Activated CD4-positive, alpha-beta memory T cell treated with anti-CD3 and anti-CD28 coated beads, Interleukin-2, amount 10 ng/mL, durations not matched to agents 7 days and 5 days (primary cell): ENCODE measurements at regions not wholly inside any gene's neighbourhood (a gene's known extent, or its start where the extent isn't known, plus 50 kb on each side); places are given as distances from the start of the nearest gene placed in this dataset.

Source experiments
- CTCF ChIA-PET: fragments of 350-600 bp; sonication (Branson Sonifier 250); formaldehyde crosslinking; loops from one replicate; lab custom pipeline; 2021; ENCODE audit warnings: antibody characterized with exemption, inconsistent platforms; lab: Charles Lee
- POLR2A ChIA-PET: fragments of 350-600 bp; sonication (Branson Sonifier 250); formaldehyde crosslinking; loops from one replicate; lab custom pipeline; 2021; ENCODE audit warnings: antibody characterized with exemption; lab: Charles Lee
- DNase-seq: peaks from one replicate; pipeline ENCODE4 v3.0.0-alpha.2; 2020
- H3K27ac Mint-ChIP-seq: one replicate; pipeline ENCODE4 v1.8.0; 2021; ENCODE audit warnings: mild to moderate bottlenecking, mixed read lengths
- H3K27me3 Mint-ChIP-seq: one replicate; pipeline ENCODE4 v1.8.0; 2021; ENCODE audit warnings: mixed read lengths
- H3K36me3 Mint-ChIP-seq: one replicate; pipeline ENCODE4 v1.8.0; 2021; ENCODE audit warnings: low read depth, mixed read lengths
- H3K4me1 Mint-ChIP-seq: one replicate; pipeline ENCODE4 v1.8.0; 2021; ENCODE audit warnings: mixed read lengths
- H3K4me3 Mint-ChIP-seq: one replicate; pipeline ENCODE4 v1.8.0; 2021; ENCODE audit warnings: mild to moderate bottlenecking, mixed read lengths
- H3K9me3 Mint-ChIP-seq: one replicate; pipeline ENCODE4 v1.8.0; 2021; ENCODE audit warnings: mixed read lengths

DNA sequence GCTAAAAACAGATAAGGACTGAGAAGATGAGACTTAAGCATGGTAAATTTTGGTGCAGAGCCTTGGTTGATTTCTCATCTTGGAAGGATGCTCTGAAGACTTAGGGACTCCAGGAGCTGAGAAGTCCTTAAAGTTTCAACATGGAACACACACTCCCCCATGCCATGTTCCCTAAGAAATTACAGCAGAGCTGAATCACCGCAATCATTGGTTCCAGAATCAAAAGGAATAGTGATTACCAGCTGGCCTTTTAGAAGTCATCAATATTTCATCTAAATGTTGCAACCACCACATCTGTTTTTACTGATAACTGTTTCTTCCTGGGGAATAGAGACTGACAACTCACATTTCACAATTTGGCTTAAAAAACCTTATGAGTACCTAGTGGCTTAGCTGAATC lies 229.3 kb downstream of the MINAR1 start:
- DNase-seq, result no peak
- Mint-ChIP-seq H3K9me3 (no peaks in the 10 kb centered on the region), H3K4me3 (no peak overlapping the region), H3K27ac (no peak overlapping the region), H3K36me3 (no peaks in the 10 kb centered on the region), H3K4me1 (no peaks in the 10 kb centered on the region), H3K27me3 (peaks cover 17% of the 10 kb centered on the region)
- ChIA-PET POLR2A (no interaction called here), CTCF (no interaction called here)

DNA sequence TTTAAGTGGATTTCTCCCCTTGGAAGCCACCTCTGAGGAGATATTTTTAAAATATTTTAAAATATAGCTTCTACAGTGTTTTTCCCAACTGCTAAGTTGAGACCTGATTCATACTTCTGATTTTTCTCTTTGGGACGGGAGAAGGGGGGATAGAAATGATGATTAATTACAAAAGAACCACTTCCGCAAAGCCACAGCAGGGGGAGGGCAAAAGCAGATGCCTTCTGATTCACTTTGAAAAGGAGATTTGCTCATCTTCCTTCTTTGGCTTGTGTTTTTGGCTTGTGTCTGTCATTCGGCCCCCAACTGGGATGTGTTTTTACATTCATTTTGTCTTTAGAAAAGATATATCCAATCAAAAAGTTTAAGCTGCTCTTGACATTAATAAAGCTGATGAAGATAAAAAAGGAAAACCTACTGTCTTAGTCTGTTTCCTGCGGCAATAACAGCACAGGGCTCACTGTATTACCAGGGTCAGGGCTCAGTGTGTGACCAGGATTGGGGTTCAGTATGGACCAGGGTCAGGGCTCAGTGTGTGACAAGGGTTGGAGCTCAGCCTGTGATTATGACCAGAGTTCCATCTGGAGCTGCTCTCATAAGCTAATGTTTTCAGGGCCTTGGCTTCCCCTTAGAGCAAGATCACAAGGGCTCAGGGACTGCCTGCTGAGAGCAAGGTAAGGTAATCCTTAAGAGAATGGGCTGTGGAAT lies 223.2 kb downstream of the MTHFS start:
- Mint-ChIP-seq H3K9me3 (no peaks in the 10 kb centered on the region), H3K27me3 (peaks cover 11% of the 10 kb centered on the region), H3K4me1 (peaks cover 5% of the 10 kb centered on the region), H3K4me3 (no peak overlapping the region), H3K27ac (no peak overlapping the region), H3K36me3 (no peaks in the 10 kb centered on the region)
- DNase-seq, result no peak
- ChIA-PET CTCF (interaction anchor here (0.5 kb wide), 1 partner anchor 133 kb away, joined by 3 read pairs; no protein-coding TSS in a partner anchor), POLR2A (no interaction called here)

DNA sequence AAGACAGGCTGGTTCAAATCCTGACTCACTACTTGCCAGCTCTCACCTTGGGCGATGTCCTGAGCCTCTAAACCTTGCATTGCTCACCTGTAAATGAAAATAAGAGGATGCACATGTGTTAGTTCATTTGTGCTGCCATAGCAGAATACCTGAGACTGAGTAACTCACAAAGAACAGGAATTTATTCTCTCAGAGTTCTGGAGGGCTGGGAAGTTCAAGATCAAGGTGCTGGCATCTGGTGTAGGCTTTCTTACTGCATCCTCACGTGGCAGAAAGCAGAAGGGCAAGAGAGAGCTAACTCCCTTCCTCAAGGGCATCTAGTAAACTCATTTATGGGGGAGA lies 222.7 kb downstream of the MTHFS start:
- CTCF ChIA-PET, result no interaction called here
- Mint-ChIP-seq H3K27ac (no peak overlapping the region), H3K4me1 (peaks cover 5% of the 10 kb centered on the region)

DNA sequence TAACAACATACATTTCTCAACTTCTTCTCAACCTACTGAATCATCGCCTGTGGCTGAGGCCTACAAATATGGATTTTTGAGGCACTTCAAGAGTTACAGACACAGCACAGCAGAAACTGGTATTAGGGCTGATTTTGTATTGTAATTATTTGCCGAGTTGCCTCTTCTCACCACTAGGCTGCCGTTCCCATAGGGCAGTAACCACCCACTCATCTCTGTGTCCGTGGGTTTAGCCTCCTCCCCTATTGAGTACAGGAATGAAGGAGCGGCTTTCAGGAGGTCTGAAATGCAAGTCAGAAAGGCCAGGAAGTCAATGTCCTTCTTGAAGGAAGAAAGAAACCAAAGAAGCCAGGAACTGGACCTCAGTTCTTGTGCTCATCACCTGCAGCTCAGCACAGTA lies 220.8 kb downstream of the MTHFS start:
- ChIA-PET CTCF (no interaction called here), POLR2A (no interaction called here)
- Mint-ChIP-seq H3K27ac (no peak overlapping the region), H3K4me3 (no peak overlapping the region), H3K4me1 (peaks cover 5% of the 10 kb centered on the region), H3K27me3 (peaks cover 9% of the 10 kb centered on the region), H3K9me3 (no peaks in the 10 kb centered on the region), H3K36me3 (no peaks in the 10 kb centered on the region)
- DNase-seq, result no peak

More for the DNA sequence above, 222.7 kb downstream of the MTHFS start:
- Mint-ChIP-seq H3K36me3 (no peaks in the 10 kb centered on the region), H3K9me3 (no peaks in the 10 kb centered on the region), H3K27me3 (peaks cover 11% of the 10 kb centered on the region), H3K4me3 (no peak overlapping the region)
- no peak for DNase-seq
- POLR2A ChIA-PET, result no interaction called here

DNA sequence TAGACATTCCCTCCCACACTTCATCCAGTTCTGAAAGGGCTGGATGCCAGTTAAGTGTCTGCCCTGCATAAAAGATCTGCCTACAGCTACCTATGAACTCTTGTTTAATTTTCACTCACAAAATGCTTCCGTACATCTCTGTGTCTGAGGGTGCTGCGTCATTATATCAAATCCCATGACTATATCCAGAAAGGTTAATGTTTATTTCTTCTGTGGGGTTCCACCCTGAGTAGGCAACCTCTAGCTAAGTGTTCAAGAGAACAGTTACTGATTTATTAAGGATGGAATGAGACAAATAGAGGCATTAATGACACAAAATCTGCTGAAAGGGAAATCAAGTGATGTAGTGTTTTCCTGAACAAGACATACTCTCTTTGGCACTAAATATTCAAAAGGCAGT lies 220.2 kb downstream of the MTHFS start:
- no peak for DNase-seq
- Mint-ChIP-seq H3K9me3 (no peaks in the 10 kb centered on the region), H3K27ac (no peak overlapping the region), H3K36me3 (no peaks in the 10 kb centered on the region), H3K27me3 (peaks cover 8% of the 10 kb centered on the region), H3K4me3 (no peak overlapping the region), H3K4me1 (peaks cover 5% of the 10 kb centered on the region)
- ChIA-PET CTCF (no interaction called here), POLR2A (no interaction called here)

DNA sequence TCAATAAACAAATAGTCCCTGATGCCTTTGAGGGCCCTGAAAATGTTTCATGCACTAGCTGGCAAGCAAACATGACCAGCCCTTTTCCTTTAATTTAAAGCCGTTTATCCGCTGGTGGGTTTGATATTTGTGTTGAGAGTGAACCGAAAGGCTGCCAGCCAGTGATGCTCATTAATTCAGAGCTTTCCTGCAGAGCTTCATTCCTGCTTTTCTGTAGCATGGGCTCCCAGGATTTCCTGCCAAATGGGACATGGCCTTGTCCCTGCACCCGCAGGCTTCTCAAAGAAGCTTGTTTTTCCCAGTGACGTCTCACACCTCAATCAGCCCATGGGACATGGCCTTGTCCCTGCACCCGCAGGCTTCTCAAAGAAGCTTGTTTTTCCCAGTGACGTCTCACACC lies 219.6 kb downstream of the MTHFS start:
- Mint-ChIP-seq H3K4me3 (no peak overlapping the region), H3K27me3 (peaks cover 9% of the 10 kb centered on the region), H3K9me3 (no peaks in the 10 kb centered on the region), H3K27ac (no peak overlapping the region), H3K36me3 (no peaks in the 10 kb centered on the region), H3K4me1 (peaks cover 5% of the 10 kb centered on the region)
- no peak for DNase-seq
- CTCF ChIA-PET, result no interaction called here
- POLR2A ChIA-PET, result no interaction called here

DNA sequence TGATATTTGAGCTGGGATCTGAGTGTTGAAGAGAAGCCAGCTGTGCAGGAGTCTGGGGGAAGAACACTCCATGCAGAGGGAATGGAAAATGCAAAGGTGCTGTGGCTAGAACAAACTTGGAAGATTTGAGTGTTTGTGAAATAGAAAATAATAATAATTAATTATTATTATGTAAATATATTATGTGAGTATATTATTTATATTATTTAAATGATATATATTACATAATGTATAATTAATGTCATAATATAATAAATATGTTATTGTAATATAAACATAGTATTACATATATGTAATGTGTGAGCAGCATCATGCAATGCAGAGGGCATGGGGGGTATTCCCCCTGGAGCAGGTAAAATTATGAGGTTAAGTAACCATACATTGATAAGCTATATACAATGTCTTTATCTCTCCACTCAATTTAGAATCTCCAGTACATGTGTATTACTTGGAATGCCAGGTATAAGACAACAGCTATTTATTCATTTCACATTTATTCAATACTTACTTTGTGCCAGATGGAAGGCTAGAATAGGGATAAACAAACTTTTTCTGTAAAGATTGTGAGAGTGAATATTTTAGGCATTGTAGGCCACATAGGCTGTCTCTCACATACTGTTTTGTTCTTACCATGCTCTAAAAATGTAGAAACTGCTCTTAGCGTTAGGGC lies 218.6 kb downstream of the MTHFS start:
- Mint-ChIP-seq H3K27ac (no peak overlapping the region), H3K4me3 (no peak overlapping the region), H3K36me3 (no peaks in the 10 kb centered on the region), H3K9me3 (no peaks in the 10 kb centered on the region), H3K4me1 (peaks cover 5% of the 10 kb centered on the region), H3K27me3 (peaks cover 11% of the 10 kb centered on the region)
- ChIA-PET CTCF (no interaction called here), POLR2A (no interaction called here)
- DNase-seq, result no peak

DNA sequence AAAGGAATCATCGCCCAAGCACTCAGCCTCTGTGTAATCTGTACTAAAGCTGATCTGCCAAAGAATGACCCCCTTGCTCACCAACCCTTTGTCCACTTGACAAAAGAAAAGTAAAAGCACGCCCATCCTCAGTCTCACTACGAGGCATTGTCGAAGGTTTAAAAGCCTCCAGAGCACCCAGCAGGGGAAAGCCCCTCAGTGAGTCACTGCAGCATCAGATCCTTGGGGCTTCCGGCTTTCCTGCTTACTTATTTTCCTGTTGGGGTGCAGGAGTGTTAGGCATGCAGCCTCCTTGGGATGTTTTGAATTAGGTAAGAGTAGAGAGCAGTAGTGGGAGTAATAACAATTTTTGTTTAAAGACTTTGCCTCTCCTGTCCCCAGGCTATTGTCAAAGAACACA lies 216.1 kb downstream of the MTHFS start:
- no peak overlapping the region for H3K4me3 Mint-ChIP-seq
- H3K9me3 Mint-ChIP-seq, result no peaks in the 10 kb centered on the region
- H3K4me1 Mint-ChIP-seq, result no peaks in the 10 kb centered on the region
- no peak for DNase-seq
- ChIA-PET CTCF (no interaction called here), POLR2A (no interaction called here)
- H3K27ac Mint-ChIP-seq, result no peak overlapping the region
- H3K27me3 Mint-ChIP-seq, result peaks cover 8% of the 10 kb centered on the region
- H3K36me3 Mint-ChIP-seq, result no peaks in the 10 kb centered on the region

DNA sequence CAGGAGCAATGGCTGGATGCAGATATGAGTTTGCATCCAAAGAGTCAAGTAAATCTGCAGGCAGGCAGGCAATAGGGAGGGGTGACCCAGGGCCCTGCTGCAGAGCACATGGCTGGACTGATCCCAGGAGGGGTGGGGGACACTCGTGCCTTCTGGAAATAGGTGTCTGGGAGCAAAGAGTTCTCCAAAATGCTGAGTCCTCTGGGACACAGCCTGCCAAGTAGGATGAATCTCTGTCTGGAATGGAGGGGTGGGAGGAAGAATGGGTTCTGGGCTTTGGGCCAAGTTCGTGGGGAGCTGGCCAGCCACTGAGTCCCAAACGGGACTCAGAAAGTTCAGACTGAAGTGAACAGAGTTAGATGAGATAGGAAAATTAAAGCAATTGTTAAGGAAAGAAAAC lies 214.5 kb downstream of the MTHFS start:
- Mint-ChIP-seq H3K4me1 (no peaks in the 10 kb centered on the region), H3K4me3 (no peak overlapping the region), H3K27ac (no peak overlapping the region), H3K27me3 (peaks cover 13% of the 10 kb centered on the region), H3K9me3 (no peaks in the 10 kb centered on the region), H3K36me3 (no peaks in the 10 kb centered on the region)
- no peak for DNase-seq
- ChIA-PET POLR2A (no interaction called here), CTCF (no interaction called here)

DNA sequence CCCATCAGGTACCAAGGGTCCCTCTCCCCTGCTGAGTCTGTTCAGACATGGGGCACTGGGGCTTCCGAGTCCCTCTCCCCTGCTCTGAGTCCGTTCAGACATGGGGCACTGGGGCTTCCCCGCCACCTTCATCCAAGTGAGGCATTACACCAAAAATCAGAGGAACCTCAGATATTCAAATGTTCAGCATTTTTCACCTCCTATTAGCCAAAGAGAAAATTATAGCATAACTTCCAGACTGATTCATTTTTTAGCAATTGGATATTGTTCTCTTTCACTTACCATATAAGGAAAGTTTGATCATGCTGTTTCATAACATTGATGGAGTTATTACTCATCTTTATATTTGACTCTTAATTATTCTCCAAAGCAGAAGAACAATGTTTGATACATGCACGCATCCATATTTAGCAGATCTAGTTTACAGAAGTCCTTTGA lies 213.9 kb downstream of the MTHFS start:
- ChIA-PET CTCF (no interaction called here), POLR2A (no interaction called here)
- Mint-ChIP-seq H3K36me3 (no peaks in the 10 kb centered on the region), H3K9me3 (no peaks in the 10 kb centered on the region), H3K4me1 (no peaks in the 10 kb centered on the region), H3K27ac (no peak overlapping the region), H3K4me3 (no peak overlapping the region), H3K27me3 (peaks cover 11% of the 10 kb centered on the region)
- DNase-seq, result no peak

DNA sequence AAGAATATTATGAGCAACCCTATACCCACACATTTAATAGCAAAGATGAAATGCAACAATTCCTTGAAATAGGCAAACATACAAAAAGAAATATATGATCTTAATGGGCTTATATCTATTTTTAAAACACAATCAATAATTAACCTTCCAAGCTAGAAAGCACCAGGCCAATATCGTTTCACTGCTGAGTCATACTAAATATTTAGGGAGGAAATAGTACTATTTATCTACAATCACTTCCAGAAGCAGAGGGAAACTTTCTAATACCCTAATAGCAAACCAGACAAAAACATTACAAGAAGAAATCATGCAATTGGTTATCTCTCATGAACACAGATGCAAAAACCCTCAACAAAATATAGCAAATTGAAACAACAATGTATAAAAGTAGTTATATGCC lies 207.8 kb downstream of the MTHFS start:
- Mint-ChIP-seq H3K27ac (no peak overlapping the region), H3K4me1 (no peaks in the 10 kb centered on the region), H3K4me3 (no peak overlapping the region), H3K27me3 (peaks cover 12% of the 10 kb centered on the region), H3K9me3 (peaks cover 2% of the 10 kb centered on the region), H3K36me3 (no peaks in the 10 kb centered on the region)
- DNase-seq, result no peak
- ChIA-PET CTCF (interaction anchor here (1.6 kb wide), 1 partner anchor 165 kb away, joined by 3 read pairs; no protein-coding TSS in a partner anchor), POLR2A (no interaction called here)

DNA sequence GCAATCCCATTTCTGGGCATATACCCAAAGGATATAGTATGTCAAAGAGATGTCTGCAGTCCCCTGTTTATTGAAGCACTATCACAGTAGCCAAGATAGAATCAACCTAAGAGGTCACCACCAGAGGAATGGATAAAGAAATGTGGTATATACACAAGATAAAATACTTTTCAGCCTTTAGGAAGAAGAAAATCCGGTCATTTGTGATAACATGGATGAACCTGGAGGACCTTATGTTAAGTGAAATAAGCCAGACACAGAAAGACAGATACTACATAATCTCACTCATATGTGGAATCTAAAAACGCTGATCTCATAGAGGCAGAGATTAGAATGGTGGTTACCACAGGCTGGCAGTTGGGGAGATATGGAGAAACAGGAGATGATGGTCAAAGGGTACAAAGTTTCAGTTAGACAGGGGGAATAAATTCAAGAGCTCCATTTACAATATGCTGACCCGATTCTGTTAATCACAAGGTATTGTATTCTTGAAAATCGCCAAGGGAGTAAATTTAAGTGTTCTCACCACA lies 195.8 kb downstream of the MTHFS start:
- ChIA-PET POLR2A (no interaction called here), CTCF (no interaction called here)
- Mint-ChIP-seq H3K4me3 (no peak overlapping the region), H3K9me3 (no peaks in the 10 kb centered on the region), H3K4me1 (no peaks in the 10 kb centered on the region), H3K27me3 (peaks cover 11% of the 10 kb centered on the region), H3K36me3 (no peaks in the 10 kb centered on the region), H3K27ac (no peak overlapping the region)
- no peak for DNase-seq

DNA sequence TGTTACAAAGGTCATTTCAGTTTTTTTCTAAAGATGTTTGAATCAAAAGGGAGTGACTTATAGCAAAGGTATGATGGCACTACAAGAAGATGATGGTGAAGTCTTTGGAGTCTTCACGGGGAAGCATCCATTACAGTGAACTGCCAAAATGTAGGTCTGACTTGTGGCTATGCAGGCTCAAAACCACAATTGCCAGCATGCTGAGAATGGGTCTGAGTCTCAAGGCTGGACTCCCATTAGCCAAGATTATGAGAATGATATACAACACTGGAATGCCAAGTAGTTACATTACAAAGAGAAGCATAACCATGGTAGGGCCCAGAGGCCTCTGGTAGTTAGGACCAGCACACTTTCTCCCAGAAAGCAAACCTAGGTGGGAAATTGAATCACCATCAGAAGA lies 194.2 kb downstream of the MTHFS start:
- H3K4me1 Mint-ChIP-seq, result no peaks in the 10 kb centered on the region
- H3K36me3 Mint-ChIP-seq, result no peaks in the 10 kb centered on the region
- POLR2A ChIA-PET, result no interaction called here
- H3K9me3 Mint-ChIP-seq, result no peaks in the 10 kb centered on the region
- no peak overlapping the region for H3K4me3 Mint-ChIP-seq
- H3K27me3 Mint-ChIP-seq, result peaks cover 21% of the 10 kb centered on the region
- CTCF ChIA-PET, result no interaction called here
- no peak for DNase-seq
- H3K27ac Mint-ChIP-seq, result no peak overlapping the region

DNA sequence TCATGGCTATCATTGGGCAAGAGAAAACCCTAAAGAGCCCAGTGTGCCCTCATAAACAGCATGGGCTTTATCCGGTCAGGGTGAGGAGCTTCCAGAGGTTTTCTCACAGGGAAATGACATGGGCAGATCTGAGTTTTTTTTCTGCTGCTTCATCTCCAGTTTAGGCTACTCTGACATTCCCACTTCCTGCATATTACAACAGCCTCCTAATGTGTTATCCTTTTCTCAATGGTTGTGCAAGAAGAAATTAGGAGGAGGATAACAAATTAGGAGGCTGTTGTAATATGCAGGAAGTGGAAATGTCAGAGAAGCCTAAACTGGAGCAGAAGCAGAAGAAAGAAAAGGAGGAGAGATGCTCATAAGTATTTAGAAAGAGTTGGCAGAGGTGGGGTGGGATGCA lies 175.6 kb downstream of the MTHFS start:
- no peak for DNase-seq
- ChIA-PET CTCF (interaction anchor here (0.7 kb wide), 1 partner anchor 125 kb away, joined by 3 read pairs; no protein-coding TSS in a partner anchor), POLR2A (no interaction called here)
- Mint-ChIP-seq H3K4me1 (no peaks in the 10 kb centered on the region), H3K4me3 (no peak overlapping the region), H3K27ac (no peak overlapping the region), H3K27me3 (peaks cover 4% of the 10 kb centered on the region), H3K36me3 (no peaks in the 10 kb centered on the region), H3K9me3 (no peaks in the 10 kb centered on the region)
